ENCODE measurements at regions not wholly inside any gene's neighbourhood (a gene's known extent, or its start where the extent isn't known, plus 50 kb on each side); places are given as distances from the start of the nearest gene placed in this dataset.
A peak's percentile ranks its signal among the peaks of the same experiment; 100 is the strongest.

GRCh38 chr12:124426594-124427555 lies 132.0 kb downstream of the RFLNA start:
- DNase-seq, result no peak

GRCh38 chr12:124425667-124426066 lies 130.8 kb downstream of the RFLNA start:
- DNase-seq, result no peak

- no peak for DNase-seq
These were observed 129.6 kb downstream of the RFLNA start for GRCh38 chr12:124424516-124424905.

- peak; percentile 57 for DNase-seq
These were observed 129.0 kb downstream of the RFLNA start for GRCh38 chr12:124423761-124424515.

GRCh38 chr12:124422570-124423523 lies 128.0 kb downstream of the RFLNA start:
- DNase-seq, result no peak

GRCh38 chr12:124422142-124422569 lies 127.3 kb downstream of the RFLNA start:
- no peak for DNase-seq

GRCh38 chr12:124420996-124421674 lies 126.2 kb downstream of the RFLNA start:
- DNase-seq, result no peak

- DNase-seq, result no peak
These were observed 125.4 kb downstream of the RFLNA start for GRCh38 chr12:124420041-124420995.

GRCh38 chr12:124419292-124420040 lies 124.6 kb downstream of the RFLNA start:
- DNase-seq, result no peak

- DNase-seq, result no peak
These were observed 123.9 kb downstream of the RFLNA start for GRCh38 chr12:124418791-124419190.

- DNase-seq, result no peak
These were observed 123.3 kb downstream of the RFLNA start for GRCh38 chr12:124418156-124418555.

- no peak for DNase-seq
These were observed 121.9 kb downstream of the RFLNA start for GRCh38 chr12:124416516-124417395.

GRCh38 chr12:124415064-124415463 lies 120.2 kb downstream of the RFLNA start:
- DNase-seq, result no peak

GRCh38 chr12:124413915-124414314 lies 119.0 kb downstream of the RFLNA start:
- no peak for DNase-seq

- DNase-seq, result no peak
These were observed 118.5 kb downstream of the RFLNA start for GRCh38 chr12:124413401-124413800.

- no peak for DNase-seq
These were observed 117.7 kb downstream of the RFLNA start for GRCh38 chr12:124412646-124413015.

GRCh38 chr12:124411953-124412645 lies 117.2 kb downstream of the RFLNA start:
- DNase-seq, result no peak

- no peak for DNase-seq
These were observed 116.5 kb downstream of the RFLNA start for GRCh38 chr12:124411281-124411878.

All from CD4-positive, alpha-beta T cell treated with Interleukin-15 for 1 hour (primary cell).